H9 (cell line): ENCODE measurements at regions not wholly inside any gene's neighbourhood (a gene's known extent, or its start where the extent isn't known, plus 50 kb on each side); places are given as distances from the start of the nearest gene placed in this dataset.

ENCODE experiments used
- DNase-seq: peaks from one replicate; pipeline ENCODE4 v3.0.0-alpha.2; 2017
- H2AFZ ChIP-seq: one replicate; pipeline ENCODE4 v1.6.1; 2013; ENCODE audit warnings: mild to moderate bottlenecking, low read length, control low read depth, moderate library complexity
- H2AK5ac ChIP-seq: 2 replicates; pipeline ENCODE4 v1.6.1; 2013; ENCODE audit warnings: low read length, control low read depth, mixed read lengths; ENCODE audit not compliant: insufficient read length
- H2BK120ac ChIP-seq: one replicate; pipeline ENCODE4 v1.6.1; 2013; ENCODE audit warnings: low read depth, mild to moderate bottlenecking, low read length, control low read depth, inconsistent platforms; ENCODE audit not compliant: poor library complexity, severe bottlenecking
- H2BK12ac ChIP-seq: 2 replicates; pipeline ENCODE4 v1.6.1; 2013; ENCODE audit warnings: low read length, control low read depth, mixed read lengths, low read depth; ENCODE audit not compliant: insufficient read length
- H2BK15ac ChIP-seq: 2 replicates; pipeline ENCODE4 v1.6.1; 2013; ENCODE audit warnings: low read depth, low read length, control low read depth
- H2BK20ac ChIP-seq: one replicate; pipeline ENCODE4 v1.6.1; 2013; ENCODE audit warnings: low read depth, mild to moderate bottlenecking, low read length, control low read depth, inconsistent platforms; ENCODE audit not compliant: poor library complexity, severe bottlenecking
- H2BK5ac ChIP-seq: 2 replicates; pipeline ENCODE4 v1.6.1; 2013; ENCODE audit warnings: low read length, control low read depth, mixed read lengths; ENCODE audit not compliant: insufficient read length
- H3K14ac ChIP-seq: 2 replicates; pipeline ENCODE4 v1.6.1; 2013; ENCODE audit warnings: low read length, control low read depth; ENCODE audit not compliant: insufficient read depth
- H3K18ac ChIP-seq: 2 replicates; pipeline ENCODE4 v1.6.1; 2013; ENCODE audit warnings: low read depth, mild to moderate bottlenecking, mixed read lengths, low read length, control low read depth; ENCODE audit not compliant: insufficient read length
- H3K23ac ChIP-seq: 2 replicates; pipeline ENCODE4 v1.6.1; 2013; ENCODE audit warnings: low read length, control low read depth, mixed read lengths, low read depth; ENCODE audit not compliant: insufficient read length
- H3K23me2 ChIP-seq: 2 replicates; pipeline ENCODE4 v1.6.1; 2013; ENCODE audit warnings: low read depth, mild to moderate bottlenecking, mixed read lengths, low read length, control low read depth; ENCODE audit not compliant: insufficient read length, poor library complexity, severe bottlenecking
- H3K27ac ChIP-seq: 2 replicates; pipeline ENCODE4 v1.5.1; 2013; ENCODE audit warnings: low read length, control low read depth, mixed read lengths, low read depth; ENCODE audit not compliant: insufficient read length
- H3K27me3 ChIP-seq: 2 replicates; pipeline ENCODE4 v1.6.1; 2013; ENCODE audit warnings: low read length, control low read depth, inconsistent platforms; ENCODE audit not compliant: insufficient read depth
- H3K4ac ChIP-seq: 2 replicates; pipeline ENCODE4 v1.6.1; 2013; ENCODE audit warnings: low read depth, mild to moderate bottlenecking, control low read depth, inconsistent platforms, low read length, moderate library complexity
- H3K4me1 ChIP-seq: 2 replicates; pipeline ENCODE4 v1.6.1; 2013; ENCODE audit warnings: low read length, control low read depth, inconsistent platforms; ENCODE audit not compliant: insufficient read depth
- H3K4me2 ChIP-seq: 2 replicates; pipeline ENCODE4 v1.6.1; 2013; ENCODE audit warnings: low read length, control low read depth, mixed read lengths; ENCODE audit not compliant: insufficient read length, insufficient read depth
- H3K56ac ChIP-seq: 2 replicates; pipeline ENCODE4 v1.6.1; 2013; ENCODE audit warnings: low read depth, mild to moderate bottlenecking, mixed read lengths, low read length, control low read depth; ENCODE audit not compliant: insufficient read length
- H3K79me1 ChIP-seq: 2 replicates; pipeline ENCODE4 v1.6.1; 2013; ENCODE audit warnings: low read depth, mild to moderate bottlenecking, moderate library complexity, low read length, control low read depth, inconsistent platforms; ENCODE audit not compliant: insufficient read depth, poor library complexity, severe bottlenecking
- H3K79me2 ChIP-seq: 2 replicates; pipeline ENCODE4 v1.6.1; 2013; ENCODE audit warnings: low read length, control low read depth, inconsistent platforms; ENCODE audit not compliant: insufficient read depth
- H3K9ac ChIP-seq: 2 replicates; pipeline ENCODE4 v1.6.1; 2013; ENCODE audit warnings: low read length, control low read depth, mixed read lengths; ENCODE audit not compliant: insufficient read length; ENCODE audit errors: extremely low read depth
- H3K9me3 ChIP-seq: one replicate; pipeline ENCODE4 v1.6.1; 2013; ENCODE audit warnings: low read depth, low read length, inconsistent platforms; ENCODE audit not compliant: control insufficient read depth
- H3T11ph ChIP-seq: one replicate; pipeline ENCODE4 v1.6.1; 2013; ENCODE audit warnings: mild to moderate bottlenecking, low read length, control low read depth, inconsistent platforms
- H4K20me1 ChIP-seq: one replicate; pipeline ENCODE4 v1.6.1; 2013; ENCODE audit not compliant: control insufficient read depth, insufficient read length, insufficient read depth
- H4K5ac ChIP-seq: 2 replicates; pipeline ENCODE4 v1.6.1; 2013; ENCODE audit warnings: low read depth, mild to moderate bottlenecking, mixed read lengths, low read length, control low read depth; ENCODE audit not compliant: insufficient read length
- H4K8ac ChIP-seq: replicated peaks from 2 replicates; pipeline ENCODE4 v1.6.1; 2013; ENCODE audit warnings: low read length, control low read depth, mixed read lengths, low read depth; ENCODE audit not compliant: insufficient read length
- H4K91ac ChIP-seq: 2 replicates; pipeline ENCODE4 v1.6.1; 2013; ENCODE audit warnings: low read depth, mild to moderate bottlenecking, moderate library complexity, mixed read lengths, low read length, control low read depth; ENCODE audit not compliant: insufficient read length
- H3K27ac Mint-ChIP-seq, 3 experiments: 2 replicates in 2 of 3; 3 replicates in 1 of 3; pipeline ENCODE4 v1.8.0; 2020 to 2021; ENCODE audit warnings: mixed read lengths in 3 of 3, mild to moderate bottlenecking in 1 of 3, moderate library complexity in 1 of 3
- H3K27me3 Mint-ChIP-seq: 2 replicates; pipeline ENCODE4 v1.8.0; 2021; ENCODE audit warnings: low read depth, mild to moderate bottlenecking, moderate library complexity, mixed read lengths
- H3K36me3 Mint-ChIP-seq, 3 experiments: 2 replicates in 2 of 3; 3 replicates in 1 of 3; pipeline ENCODE4 v1.8.0; 2020 to 2021; ENCODE audit warnings: low read depth in 3 of 3, mixed read lengths in 3 of 3; ENCODE audit not compliant: insufficient read depth in 1 of 3
- H3K4me1 Mint-ChIP-seq, 2 experiments: 2 replicates each; pipeline ENCODE4 v1.8.0; 2020; ENCODE audit warnings: mixed read lengths in 2 of 2
- H3K4me3 Mint-ChIP-seq, 2 experiments: 2 replicates in 1 of 2; 3 replicates in 1 of 2; pipeline ENCODE4 v1.8.0; 2020 to 2021; ENCODE audit warnings: mild to moderate bottlenecking in 2 of 2, mixed read lengths in 2 of 2, moderate library complexity in 1 of 2
- H3K9me3 Mint-ChIP-seq, 2 experiments: 2 replicates in 1 of 2; 3 replicates in 1 of 2; pipeline ENCODE4 v1.8.0; 2020; ENCODE audit warnings: mild to moderate bottlenecking in 2 of 2, mixed read lengths in 2 of 2, moderate library complexity in 1 of 2
- WGBS: extraction: QIAGEN DNeasy Blood & Tissue Kit; methylation state at CpG from one replicate; pipeline ENCODE4 v1.1.7; 2013; ENCODE audit warnings: missing lambda C conversion rate, low lambda C conversion rate, mixed read lengths; ENCODE audit not compliant: insufficient read length; ENCODE audit errors: extremely low coverage; 5-methylcytosine and 5-hydroxymethylcytosine counted together
- TF ChIP-seq, protein P1 (sequence below): fragments of 200-600 bp; sonication (generic); conservative IDR thresholded peaks from 3 replicates; pipeline ENCODE4 v1.8.0; 2021; ENCODE audit warnings: antibody characterized with exemption, mild to moderate bottlenecking

DNA sequence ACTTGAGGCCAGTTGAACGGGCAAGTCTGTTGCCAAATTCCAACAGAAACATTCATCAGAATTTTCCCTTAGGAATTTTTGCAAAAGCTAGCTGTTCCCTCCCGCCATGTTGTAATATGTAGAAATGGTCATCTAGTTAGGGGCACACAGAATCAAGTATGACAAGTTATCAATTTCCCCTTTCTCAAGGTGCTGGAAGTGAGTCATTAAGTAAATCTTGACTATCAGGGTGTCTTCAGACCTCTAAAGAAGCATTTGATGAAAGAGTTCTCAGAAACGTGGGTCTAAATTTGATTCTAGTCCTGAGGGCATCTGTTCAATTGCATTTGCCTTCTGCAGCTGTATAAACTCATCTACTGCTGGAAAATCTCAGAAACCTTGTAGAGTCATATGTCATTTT lies 123.4 kb upstream of the FRMD4B start:
- no peak overlapping the region for H3K27ac Mint-ChIP-seq
- H2AFZ ChIP-seq: no peak overlapping the region
- H3T11ph ChIP-seq: no peak overlapping the region
- H3K9me3 Mint-ChIP-seq: peaks cover 5 to 6% of the 10 kb centered on the region in 2 experiments; a peak in 4 of 5 replicates
- no peak overlapping the region for H4K5ac ChIP-seq
- H3K9me3 ChIP-seq: no peaks in the 10 kb centered on the region
- H3K27me3 ChIP-seq: no peaks in the 10 kb centered on the region
- H3K23me2 ChIP-seq: no peaks in the 10 kb centered on the region
- H2AK5ac ChIP-seq: no peak overlapping the region
- no peaks in the 10 kb centered on the region; the same call in 1 of the 2 replicates for H3K27me3 Mint-ChIP-seq
- no peak overlapping the region for H3K18ac ChIP-seq
- peaks cover 9 to 10% of the 10 kb centered on the region in 2 experiments for H3K4me1 Mint-ChIP-seq
- H4K20me1 ChIP-seq: no peaks in the 10 kb centered on the region
- H3K79me1 ChIP-seq: no peaks in the 10 kb centered on the region
- no peak for DNase-seq
- no peak overlapping the region for H3K23ac ChIP-seq
- TF ChIP-seq, protein P1, sequence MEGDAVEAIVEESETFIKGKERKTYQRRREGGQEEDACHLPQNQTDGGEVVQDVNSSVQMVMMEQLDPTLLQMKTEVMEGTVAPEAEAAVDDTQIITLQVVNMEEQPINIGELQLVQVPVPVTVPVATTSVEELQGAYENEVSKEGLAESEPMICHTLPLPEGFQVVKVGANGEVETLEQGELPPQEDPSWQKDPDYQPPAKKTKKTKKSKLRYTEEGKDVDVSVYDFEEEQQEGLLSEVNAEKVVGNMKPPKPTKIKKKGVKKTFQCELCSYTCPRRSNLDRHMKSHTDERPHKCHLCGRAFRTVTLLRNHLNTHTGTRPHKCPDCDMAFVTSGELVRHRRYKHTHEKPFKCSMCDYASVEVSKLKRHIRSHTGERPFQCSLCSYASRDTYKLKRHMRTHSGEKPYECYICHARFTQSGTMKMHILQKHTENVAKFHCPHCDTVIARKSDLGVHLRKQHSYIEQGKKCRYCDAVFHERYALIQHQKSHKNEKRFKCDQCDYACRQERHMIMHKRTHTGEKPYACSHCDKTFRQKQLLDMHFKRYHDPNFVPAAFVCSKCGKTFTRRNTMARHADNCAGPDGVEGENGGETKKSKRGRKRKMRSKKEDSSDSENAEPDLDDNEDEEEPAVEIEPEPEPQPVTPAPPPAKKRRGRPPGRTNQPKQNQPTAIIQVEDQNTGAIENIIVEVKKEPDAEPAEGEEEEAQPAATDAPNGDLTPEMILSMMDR: no peak
- no peak overlapping the region for H3K4me3 Mint-ChIP-seq
- no peak overlapping the region for H3K14ac ChIP-seq
- no peak overlapping the region for H3K9ac ChIP-seq
- no CpG with 5 or more reads among the region's 3 CpGs for WGBS
- no peak overlapping the region for H2BK5ac ChIP-seq
- no peak overlapping the region for H4K8ac ChIP-seq
- H3K56ac ChIP-seq: no peak overlapping the region
- no peak overlapping the region for H4K91ac ChIP-seq
- no peak overlapping the region for H2BK120ac ChIP-seq
- H3K4me1 ChIP-seq: no peaks in the 10 kb centered on the region
- no peak overlapping the region for H2BK15ac ChIP-seq
- H2BK20ac ChIP-seq: no peak overlapping the region
- H3K4me2 ChIP-seq: no peak overlapping the region
- no peak overlapping the region for H2BK12ac ChIP-seq
- H3K36me3 Mint-ChIP-seq: peaks cover 0 to 5% (median 0%) of the 10 kb centered on the region in 3 experiments; a peak in 2 of 7 replicates
- no peak overlapping the region for H3K27ac ChIP-seq
- no peak overlapping the region for H3K4ac ChIP-seq
- H3K79me2 ChIP-seq: no peaks in the 10 kb centered on the region
